ENCODE measurements at regions not wholly inside any gene's neighbourhood (a gene's known extent, or its start where the extent isn't known, plus 50 kb on each side); places are given as distances from the start of the nearest gene placed in this dataset.

DNA sequence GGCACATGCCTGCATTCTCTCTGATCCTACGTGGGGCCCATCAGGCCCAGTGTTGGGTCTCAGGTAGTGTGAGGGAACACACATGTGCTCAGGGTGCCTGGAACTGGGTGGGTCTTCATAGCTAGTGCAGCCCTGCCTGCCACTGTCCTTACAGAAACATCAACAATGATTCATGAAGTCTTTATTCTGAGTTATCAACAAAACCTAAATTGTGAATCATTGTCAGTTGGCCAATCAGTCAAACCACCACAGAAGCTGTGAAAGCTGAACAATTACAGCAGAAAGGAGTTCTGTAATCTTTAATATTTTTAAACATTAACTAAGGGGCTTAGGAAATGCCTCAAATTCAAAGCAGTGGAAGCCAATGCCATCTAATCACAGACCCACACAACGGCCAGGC lies 82.8 kb upstream of the ZNF521 start:
- TF ChIP-seq EZH2 (IDR thresholded peaks at IDR 0.05; ENCODE audit: borderline replicate concordance, low read length), result no peak
- TF ChIP-seq, protein P1, sequence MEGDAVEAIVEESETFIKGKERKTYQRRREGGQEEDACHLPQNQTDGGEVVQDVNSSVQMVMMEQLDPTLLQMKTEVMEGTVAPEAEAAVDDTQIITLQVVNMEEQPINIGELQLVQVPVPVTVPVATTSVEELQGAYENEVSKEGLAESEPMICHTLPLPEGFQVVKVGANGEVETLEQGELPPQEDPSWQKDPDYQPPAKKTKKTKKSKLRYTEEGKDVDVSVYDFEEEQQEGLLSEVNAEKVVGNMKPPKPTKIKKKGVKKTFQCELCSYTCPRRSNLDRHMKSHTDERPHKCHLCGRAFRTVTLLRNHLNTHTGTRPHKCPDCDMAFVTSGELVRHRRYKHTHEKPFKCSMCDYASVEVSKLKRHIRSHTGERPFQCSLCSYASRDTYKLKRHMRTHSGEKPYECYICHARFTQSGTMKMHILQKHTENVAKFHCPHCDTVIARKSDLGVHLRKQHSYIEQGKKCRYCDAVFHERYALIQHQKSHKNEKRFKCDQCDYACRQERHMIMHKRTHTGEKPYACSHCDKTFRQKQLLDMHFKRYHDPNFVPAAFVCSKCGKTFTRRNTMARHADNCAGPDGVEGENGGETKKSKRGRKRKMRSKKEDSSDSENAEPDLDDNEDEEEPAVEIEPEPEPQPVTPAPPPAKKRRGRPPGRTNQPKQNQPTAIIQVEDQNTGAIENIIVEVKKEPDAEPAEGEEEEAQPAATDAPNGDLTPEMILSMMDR (IDR thresholded peaks at IDR 0.05; ENCODE audit: low read length), result no peak
- peaks cover 8% of the 10 kb centered on the region for H3K4me1 ChIP-seq (ENCODE audit: insufficient read depth, low read length, severe bottlenecking)
- H3K27me3 ChIP-seq (ENCODE audit: insufficient read depth, low read length), result no peaks in the 10 kb centered on the region
- H2AFZ ChIP-seq (ENCODE audit: low read length), result no peak overlapping the region
- H3K36me3 ChIP-seq (ENCODE audit: insufficient read depth, low read length), result no peaks in the 10 kb centered on the region
- H3F3A ChIP-seq (ENCODE audit: insufficient read depth, low read length), result no peaks in the 10 kb centered on the region
- H3K4me2 ChIP-seq (ENCODE audit: low read length), result no peak overlapping the region
- H3K4me3 ChIP-seq (ENCODE audit: low read depth, low read length, poor library complexity, severe bottlenecking), result no peak overlapping the region
- no peaks in the 10 kb centered on the region for H3K9me3 ChIP-seq (ENCODE audit: low read length)
- no peak overlapping the region for H3K9ac ChIP-seq (ENCODE audit: low read length)
- no peak overlapping the region for H3K27ac ChIP-seq (ENCODE audit: low read depth, low read length, poor library complexity, severe bottlenecking)
- no peaks in the 10 kb centered on the region for H3K9me2 ChIP-seq (ENCODE audit: low read depth, low read length)
- H4K20me1 ChIP-seq (ENCODE audit: insufficient read depth, low read length), result no peaks in the 10 kb centered on the region
- no peaks in the 10 kb centered on the region for H3K79me2 ChIP-seq (ENCODE audit: insufficient read depth, low read length)

- H3K9ac ChIP-seq (ENCODE audit: low read length), result no peak overlapping the region
- H3K27me3 ChIP-seq (ENCODE audit: insufficient read depth, low read length), result no peaks in the 10 kb centered on the region
- no peaks in the 10 kb centered on the region for H3F3A ChIP-seq (ENCODE audit: insufficient read depth, low read length)
- H3K4me2 ChIP-seq (ENCODE audit: low read length), result no peak overlapping the region
- H3K9me3 ChIP-seq (ENCODE audit: low read length), result no peaks in the 10 kb centered on the region
- H3K9me2 ChIP-seq (ENCODE audit: low read depth, low read length), result no peaks in the 10 kb centered on the region
- peak overlapping the region; percentile 71; the same call in 1 of the 2 replicates for H2AFZ ChIP-seq (ENCODE audit: low read length)
- H3K36me3 ChIP-seq (ENCODE audit: insufficient read depth, low read length), result no peaks in the 10 kb centered on the region
- TF ChIP-seq, protein P1 (IDR thresholded peaks at IDR 0.05; ENCODE audit: low read length), result no peak
- no peak for TF ChIP-seq EZH2 (IDR thresholded peaks at IDR 0.05; ENCODE audit: borderline replicate concordance, low read length)
- H3K4me1 ChIP-seq (ENCODE audit: insufficient read depth, low read length, severe bottlenecking), result peaks cover 8% of the 10 kb centered on the region
- H3K4me3 ChIP-seq (ENCODE audit: low read depth, low read length, poor library complexity, severe bottlenecking), result no peak overlapping the region
- no peak overlapping the region for H3K27ac ChIP-seq (ENCODE audit: low read depth, low read length, poor library complexity, severe bottlenecking)
- no peaks in the 10 kb centered on the region for H4K20me1 ChIP-seq (ENCODE audit: insufficient read depth, low read length)
- no peaks in the 10 kb centered on the region for H3K79me2 ChIP-seq (ENCODE audit: insufficient read depth, low read length)
These were observed 81.6 kb upstream of the ZNF521 start for GRCh38 chr18:25433590-25433989.

- Histone ChIP-seq H3K9me3 (ENCODE audit: low read length) (peaks cover 7% of the 10 kb centered on the region; the same call in 1 of the 2 replicates), H3F3A (ENCODE audit: insufficient read depth, low read length) (no peaks in the 10 kb centered on the region), H3K4me2 (ENCODE audit: low read length) (no peak overlapping the region), H3K4me1 (ENCODE audit: insufficient read depth, low read length, severe bottlenecking) (peaks cover 11% of the 10 kb centered on the region), H4K20me1 (ENCODE audit: insufficient read depth, low read length) (no peaks in the 10 kb centered on the region), H2AFZ (ENCODE audit: low read length) (no peak overlapping the region), H3K36me3 (ENCODE audit: insufficient read depth, low read length) (no peaks in the 10 kb centered on the region), H3K9me2 (ENCODE audit: low read depth, low read length) (no peaks in the 10 kb centered on the region), H3K27ac (ENCODE audit: low read depth, low read length, poor library complexity, severe bottlenecking) (no peak overlapping the region), H3K27me3 (ENCODE audit: insufficient read depth, low read length) (no peaks in the 10 kb centered on the region), H3K9ac (ENCODE audit: low read length) (no peak overlapping the region), H3K4me3 (ENCODE audit: low read depth, low read length, poor library complexity, severe bottlenecking) (no peak overlapping the region), H3K79me2 (ENCODE audit: insufficient read depth, low read length) (no peaks in the 10 kb centered on the region)
- no peak for TF ChIP-seq EZH2 (IDR thresholded peaks at IDR 0.05; ENCODE audit: borderline replicate concordance, low read length)
- TF ChIP-seq, protein P1 (IDR thresholded peaks at IDR 0.05; ENCODE audit: low read length), result no peak
These were observed 73.1 kb upstream of the ZNF521 start for GRCh38 chr18:25425024-25425423.

All from OCI-LY1 (cell line).